Prostate gland (tissue), 2 donors: ENCODE measurements at regions not wholly inside any gene's neighbourhood (a gene's known extent, or its start where the extent isn't known, plus 50 kb on each side); places are given as distances from the start of the nearest gene placed in this dataset.

Experiments
- DNase-seq: peaks from one replicate; pipeline ENCODE4 v3.0.0-alpha.2; 2019; ENCODE audit warnings: low spot score
- H3K27ac ChIP-seq, 2 donors: fragments of 200-600 bp; sonication (generic); 2 replicates each; pipeline ENCODE4 v1.5.1; 2017 to 2019
- H3K27me3 ChIP-seq: fragments of 200-600 bp; sonication (generic); replicated peaks from 2 replicates; pipeline ENCODE4 v1.5.1; 2019; ENCODE audit not compliant: insufficient read depth
- H3K36me3 ChIP-seq, 2 donors: fragments of 200-600 bp; sonication (generic); 1 replicate in 1 of 2; 2 replicates in 1 of 2; pipeline versions ENCODE4 v1.5.1 to v1.8.1; 2017 to 2019
- H3K4me1 ChIP-seq: fragments of 200-600 bp; sonication (generic); replicated peaks from 2 replicates; pipeline ENCODE4 v1.5.1; 2019
- H3K4me3 ChIP-seq, 2 donors: fragments of 200-600 bp; sonication (generic); 2 replicates each; pipeline ENCODE4 v1.5.1; 2017 to 2019
- H3K9me3 ChIP-seq: fragments of 200-600 bp; sonication (generic); 2 replicates; pipeline ENCODE4 v1.5.1; 2017
- POLR2A ChIP-seq: fragments of 450-650 bp; IDR thresholded peaks from one replicate; pipeline ENCODE4 v1.6.1; 2016; ENCODE audit warnings: antibody characterized with exemption, mild to moderate bottlenecking
- POLR2AphosphoS5 ChIP-seq: sonication (generic); formaldehyde crosslinking; IDR thresholded peaks from one replicate; pipeline ENCODE4 v1.6.1; 2017; ENCODE audit warnings: antibody characterized with exemption
- WGBS: methylation state at CpG from one replicate; pipeline ENCODE4 v1.1.5; 2018; 5-methylcytosine and 5-hydroxymethylcytosine counted together
- intact Hi-C: fragments of 100-400 bp; cut with DNase I; formaldehyde crosslinking; loops from one replicate; pipeline ENCODE4 v1.14.2; 2022
- TF ChIP-seq, protein P1 (sequence below), 4 experiments: fragments of 200-600 bp in 2 of 4; fragments of 450-650 bp in 2 of 4; sonication (generic) in 2 of 4; IDR thresholded peaks; 1 replicate in 3 of 4; 2 replicates in 1 of 4; pipeline ENCODE4 v1.5.1; 2016 to 2019; ENCODE audit warnings: antibody characterized with exemption in 4 of 4, mild to moderate bottlenecking in 2 of 4, moderate library complexity in 2 of 4

- no peak overlapping the region for H3K4me3 ChIP-seq
- no peaks in the 10 kb centered on the region for H3K9me3 ChIP-seq
- DNase-seq: no peak
- no peaks in the 10 kb centered on the region for H3K27me3 ChIP-seq
- H3K36me3 ChIP-seq: no peaks in the 10 kb centered on the region
- H3K27ac ChIP-seq: no peak overlapping the region
- WGBS: 82% methylated on average over 3 of the region's 3 CpGs
- H3K4me1 ChIP-seq: no peaks in the 10 kb centered on the region
- intact Hi-C loops: no loop called here
- TF ChIP-seq, protein P1, sequence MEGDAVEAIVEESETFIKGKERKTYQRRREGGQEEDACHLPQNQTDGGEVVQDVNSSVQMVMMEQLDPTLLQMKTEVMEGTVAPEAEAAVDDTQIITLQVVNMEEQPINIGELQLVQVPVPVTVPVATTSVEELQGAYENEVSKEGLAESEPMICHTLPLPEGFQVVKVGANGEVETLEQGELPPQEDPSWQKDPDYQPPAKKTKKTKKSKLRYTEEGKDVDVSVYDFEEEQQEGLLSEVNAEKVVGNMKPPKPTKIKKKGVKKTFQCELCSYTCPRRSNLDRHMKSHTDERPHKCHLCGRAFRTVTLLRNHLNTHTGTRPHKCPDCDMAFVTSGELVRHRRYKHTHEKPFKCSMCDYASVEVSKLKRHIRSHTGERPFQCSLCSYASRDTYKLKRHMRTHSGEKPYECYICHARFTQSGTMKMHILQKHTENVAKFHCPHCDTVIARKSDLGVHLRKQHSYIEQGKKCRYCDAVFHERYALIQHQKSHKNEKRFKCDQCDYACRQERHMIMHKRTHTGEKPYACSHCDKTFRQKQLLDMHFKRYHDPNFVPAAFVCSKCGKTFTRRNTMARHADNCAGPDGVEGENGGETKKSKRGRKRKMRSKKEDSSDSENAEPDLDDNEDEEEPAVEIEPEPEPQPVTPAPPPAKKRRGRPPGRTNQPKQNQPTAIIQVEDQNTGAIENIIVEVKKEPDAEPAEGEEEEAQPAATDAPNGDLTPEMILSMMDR (IDR thresholded peaks at IDR 0.05): no peak
- TF ChIP-seq POLR2AphosphoS5: no peak
- TF ChIP-seq POLR2A: no peak
These were observed 188.5 kb downstream of the LACC1 start for GRCh38 chr13:44068169-44068568.

- intact Hi-C loops: no loop called here
- Histone ChIP-seq H3K4me3 (no peak overlapping the region), H3K27ac (no peak overlapping the region), H3K27me3 (no peaks in the 10 kb centered on the region), H3K36me3 (no peaks in the 10 kb centered on the region), H3K9me3 (no peaks in the 10 kb centered on the region), H3K4me1 (no peaks in the 10 kb centered on the region)
- 35% methylated on average over 4 of the region's 4 CpGs for WGBS
- DNase-seq: no peak
- TF ChIP-seq POLR2A: no peak
These were observed 189.0 kb downstream of the LACC1 start for GRCh38 chr13:44068737-44069136.

- H3K9me3 ChIP-seq: no peaks in the 10 kb centered on the region
- no peak for DNase-seq
- H3K4me1 ChIP-seq: no peaks in the 10 kb centered on the region
- intact Hi-C loops: no loop called here
- no peak overlapping the region for H3K27ac ChIP-seq
- no peaks in the 10 kb centered on the region for H3K27me3 ChIP-seq
- H3K4me3 ChIP-seq: no peak overlapping the region
- TF ChIP-seq POLR2AphosphoS5: no peak
- no peak for TF ChIP-seq POLR2A
- TF ChIP-seq, protein P1 (IDR thresholded peaks at IDR 0.05): no peak
- no peaks in the 10 kb centered on the region for H3K36me3 ChIP-seq
These were observed 192.8 kb downstream of the LACC1 start for GRCh38 chr13:44072536-44072935.

GRCh38 chr13:44074611-44075010, 194.9 kb downstream of the LACC1 start:
- Histone ChIP-seq H3K36me3 (no peaks in the 10 kb centered on the region), H3K9me3 (no peaks in the 10 kb centered on the region), H3K27me3 (no peaks in the 10 kb centered on the region), H3K4me3 (no peak overlapping the region), H3K27ac (no peak overlapping the region), H3K4me1 (no peaks in the 10 kb centered on the region)
- no peak for DNase-seq
- TF ChIP-seq POLR2AphosphoS5 (no peak), POLR2A (no peak)
- TF ChIP-seq, protein P1 (IDR thresholded peaks at IDR 0.05): no peak
- intact Hi-C loops: no loop called here
- 35% methylated on average over 1 of the region's 1 CpG for WGBS

DNA sequence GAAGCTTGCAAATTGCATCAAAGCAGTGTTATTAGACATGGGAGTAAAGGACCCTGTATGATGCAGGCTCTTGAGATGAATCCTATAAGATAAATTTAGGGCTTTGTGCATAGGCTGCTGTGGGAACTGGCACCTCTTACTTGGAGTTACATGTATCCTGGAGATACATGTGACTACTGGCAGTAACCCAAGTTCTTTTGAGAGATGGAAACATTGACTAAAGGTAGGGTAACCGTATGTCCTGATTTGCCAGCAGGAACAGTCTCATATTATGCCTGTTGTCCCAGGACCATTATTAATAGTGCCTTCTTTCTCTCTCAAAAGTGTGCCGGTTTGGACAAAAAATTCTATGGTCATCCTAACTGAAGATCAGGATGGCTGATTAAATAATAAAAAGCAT, 195.4 kb downstream of the LACC1 start:
- Histone ChIP-seq H3K4me1 (no peaks in the 10 kb centered on the region), H3K27me3 (no peaks in the 10 kb centered on the region), H3K27ac (no peak overlapping the region), H3K4me3 (no peak overlapping the region), H3K9me3 (no peaks in the 10 kb centered on the region), H3K36me3 (no peaks in the 10 kb centered on the region)
- DNase-seq: peak; percentile 40
- 48% methylated on average over 2 of the region's 2 CpGs for WGBS
- intact Hi-C loops: no loop called here
- TF ChIP-seq, protein P1 (IDR thresholded peaks at IDR 0.05): no peak
- TF ChIP-seq POLR2A (no peak), POLR2AphosphoS5 (peak; percentile 45)
